ENCODE measurements at regions not wholly inside any gene's neighbourhood (a gene's known extent, or its start where the extent isn't known, plus 50 kb on each side); places are given as distances from the start of the nearest gene placed in this dataset.

DNA sequence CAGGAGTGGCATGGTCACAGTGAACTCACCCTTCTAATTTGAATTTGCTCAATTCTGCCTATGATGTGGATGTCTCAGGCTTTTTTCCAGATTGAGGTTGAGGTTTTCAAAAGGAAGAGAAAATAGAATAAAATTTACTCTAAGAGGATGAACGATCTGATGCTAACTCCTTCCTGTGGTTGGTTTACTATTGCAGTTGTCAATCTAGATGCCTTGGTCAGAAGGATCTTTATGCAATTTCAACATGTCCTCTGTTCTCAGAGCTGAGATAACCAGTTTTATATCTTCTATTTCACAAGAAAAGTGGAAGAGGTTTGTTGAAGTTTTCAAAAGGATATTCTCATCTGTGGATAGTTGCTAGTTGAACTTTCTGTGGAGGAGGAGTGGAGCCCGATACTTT is 150.7 kb upstream of the WDR11 start:
- no peaks in the 10 kb centered on the region for H3K4me1 Mint-ChIP-seq (ENCODE audit: low read depth, unreplicated experiment)
- H3K9me3 Mint-ChIP-seq (ENCODE audit: unreplicated experiment) = peaks cover 28% of the 10 kb centered on the region
- Histone ChIP-seq H3K27me3 (replicated peaks; ENCODE audit: control insufficient read depth, insufficient read depth, low read length) (no peaks in the 10 kb centered on the region; the same call in 1 of the 2 replicates), H3K4me3 (ENCODE audit: low read depth, low read length) (no peak overlapping the region), H3K36me3 (ENCODE audit: control insufficient read depth, insufficient read depth, low read length) (no peaks in the 10 kb centered on the region), H3K4me1 (no peaks in the 10 kb centered on the region), H3K9me3 (no peaks in the 10 kb centered on the region; the same call in 1 of the 2 replicates)
- peaks cover 22% of the 10 kb centered on the region for H3K27me3 Mint-ChIP-seq (ENCODE audit: insufficient read depth, unreplicated experiment)
- H3K27ac Mint-ChIP-seq (ENCODE audit: unreplicated experiment) = no peak overlapping the region
- TF ChIP-seq, protein P1, sequence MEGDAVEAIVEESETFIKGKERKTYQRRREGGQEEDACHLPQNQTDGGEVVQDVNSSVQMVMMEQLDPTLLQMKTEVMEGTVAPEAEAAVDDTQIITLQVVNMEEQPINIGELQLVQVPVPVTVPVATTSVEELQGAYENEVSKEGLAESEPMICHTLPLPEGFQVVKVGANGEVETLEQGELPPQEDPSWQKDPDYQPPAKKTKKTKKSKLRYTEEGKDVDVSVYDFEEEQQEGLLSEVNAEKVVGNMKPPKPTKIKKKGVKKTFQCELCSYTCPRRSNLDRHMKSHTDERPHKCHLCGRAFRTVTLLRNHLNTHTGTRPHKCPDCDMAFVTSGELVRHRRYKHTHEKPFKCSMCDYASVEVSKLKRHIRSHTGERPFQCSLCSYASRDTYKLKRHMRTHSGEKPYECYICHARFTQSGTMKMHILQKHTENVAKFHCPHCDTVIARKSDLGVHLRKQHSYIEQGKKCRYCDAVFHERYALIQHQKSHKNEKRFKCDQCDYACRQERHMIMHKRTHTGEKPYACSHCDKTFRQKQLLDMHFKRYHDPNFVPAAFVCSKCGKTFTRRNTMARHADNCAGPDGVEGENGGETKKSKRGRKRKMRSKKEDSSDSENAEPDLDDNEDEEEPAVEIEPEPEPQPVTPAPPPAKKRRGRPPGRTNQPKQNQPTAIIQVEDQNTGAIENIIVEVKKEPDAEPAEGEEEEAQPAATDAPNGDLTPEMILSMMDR (IDR thresholded peaks at IDR 0.05; ENCODE audit: insufficient read depth in 1 of 2, low read depth in 1 of 2, low read length in 1 of 2, severe bottlenecking in 1 of 2, unreplicated experiment in 1 of 2) = no peak
- H3K4me3 Mint-ChIP-seq (ENCODE audit: unreplicated experiment) = no peak overlapping the region
- CTCF ChIA-PET = no interaction called here
- intact Hi-C loops (cut with micrococcal nuclease; ENCODE audit: unreplicated experiment) = no loop called here
- DNase-seq = no peak
- H3K36me3 Mint-ChIP-seq (ENCODE audit: insufficient read depth, unreplicated experiment) = no peaks in the 10 kb centered on the region
- POLR2A ChIA-PET = no interaction called here
- BruUV-seq (replicated peaks) = no TSS peak

DNA sequence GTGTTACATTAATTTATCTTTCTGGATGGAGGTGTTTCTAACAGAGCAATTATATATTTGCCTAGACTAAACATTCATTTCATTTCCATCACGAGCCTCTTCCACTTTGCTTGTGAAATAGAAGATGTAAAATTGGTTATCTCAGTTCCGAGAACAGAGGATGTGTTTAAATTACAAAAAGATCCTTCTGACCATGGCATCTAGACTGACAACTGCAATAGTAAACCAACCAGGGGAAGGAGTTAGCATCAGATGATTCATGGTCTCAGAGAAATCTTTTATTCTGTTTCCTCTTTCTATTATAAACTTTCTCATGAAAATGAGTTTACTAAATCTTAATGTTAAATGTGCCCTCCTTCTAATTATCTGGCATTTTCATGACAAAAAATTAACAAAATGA is 149.8 kb upstream of the WDR11 start:
- H3K27me3 ChIP-seq (replicated peaks; ENCODE audit: control insufficient read depth, insufficient read depth, low read length) = no peaks in the 10 kb centered on the region; the same call in 1 of the 2 replicates
- H3K4me1 Mint-ChIP-seq (ENCODE audit: low read depth, unreplicated experiment) = no peaks in the 10 kb centered on the region
- no peaks in the 10 kb centered on the region; the same call in 1 of the 2 replicates for H3K9me3 ChIP-seq
- POLR2A ChIA-PET = no interaction called here
- intact Hi-C loops (cut with micrococcal nuclease; ENCODE audit: unreplicated experiment) = no loop called here
- TF ChIP-seq, protein P1 (IDR thresholded peaks at IDR 0.05; ENCODE audit: insufficient read depth in 1 of 2, low read depth in 1 of 2, low read length in 1 of 2, severe bottlenecking in 1 of 2, unreplicated experiment in 1 of 2) = no peak
- no peaks in the 10 kb centered on the region for H3K36me3 ChIP-seq (ENCODE audit: control insufficient read depth, insufficient read depth, low read length)
- H3K27ac Mint-ChIP-seq (ENCODE audit: unreplicated experiment) = no peak overlapping the region
- no peaks in the 10 kb centered on the region for H3K4me1 ChIP-seq
- no peak overlapping the region for H3K4me3 ChIP-seq (ENCODE audit: low read depth, low read length)
- CTCF ChIA-PET = no interaction called here
- no peak for DNase-seq
- H3K4me3 Mint-ChIP-seq (ENCODE audit: unreplicated experiment) = no peak overlapping the region
- no TSS peak for BruUV-seq (replicated peaks)
- H3K36me3 Mint-ChIP-seq (ENCODE audit: insufficient read depth, unreplicated experiment) = no peaks in the 10 kb centered on the region
- H3K9me3 Mint-ChIP-seq (ENCODE audit: unreplicated experiment) = peaks cover 25% of the 10 kb centered on the region
- H3K27me3 Mint-ChIP-seq (ENCODE audit: insufficient read depth, unreplicated experiment) = peaks cover 22% of the 10 kb centered on the region

DNA sequence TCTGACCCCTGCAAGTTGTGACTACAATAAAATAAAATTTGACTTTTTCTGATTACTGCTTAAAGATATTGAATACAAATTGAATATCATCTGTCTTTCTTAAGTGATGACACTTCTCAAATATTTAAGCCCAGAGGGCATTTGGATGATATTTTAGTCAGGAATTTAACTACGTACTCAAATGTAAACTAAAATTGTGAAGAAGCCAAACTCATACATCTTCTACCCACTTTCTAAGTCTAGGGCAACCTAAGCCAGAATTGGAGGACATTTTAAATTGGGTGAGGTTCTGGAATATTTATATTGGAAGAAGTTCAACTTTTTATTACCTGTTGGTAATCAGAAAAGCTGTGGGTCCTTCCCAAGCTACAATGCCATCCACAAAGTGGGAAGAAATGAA is 149.1 kb upstream of the WDR11 start:
- no peak overlapping the region for H3K27ac Mint-ChIP-seq (ENCODE audit: unreplicated experiment)
- no TSS peak for BruUV-seq (replicated peaks)
- no peak overlapping the region for H3K4me3 Mint-ChIP-seq (ENCODE audit: unreplicated experiment)
- intact Hi-C loops (cut with micrococcal nuclease; ENCODE audit: unreplicated experiment) = no loop called here
- ChIA-PET CTCF (no interaction called here), POLR2A (no interaction called here)
- Histone ChIP-seq H3K9me3 (no peaks in the 10 kb centered on the region; the same call in 1 of the 2 replicates), H3K4me3 (ENCODE audit: low read depth, low read length) (no peak overlapping the region), H3K27me3 (replicated peaks; ENCODE audit: control insufficient read depth, insufficient read depth, low read length) (no peaks in the 10 kb centered on the region; the same call in 1 of the 2 replicates), H3K4me1 (no peaks in the 10 kb centered on the region), H3K36me3 (ENCODE audit: control insufficient read depth, insufficient read depth, low read length) (no peaks in the 10 kb centered on the region)
- no peak for DNase-seq
- TF ChIP-seq, protein P1 (IDR thresholded peaks at IDR 0.05; ENCODE audit: insufficient read depth in 1 of 2, low read depth in 1 of 2, low read length in 1 of 2, severe bottlenecking in 1 of 2, unreplicated experiment in 1 of 2) = no peak
- H3K27me3 Mint-ChIP-seq (ENCODE audit: insufficient read depth, unreplicated experiment) = peaks cover 23% of the 10 kb centered on the region
- no peaks in the 10 kb centered on the region for H3K4me1 Mint-ChIP-seq (ENCODE audit: low read depth, unreplicated experiment)
- no peaks in the 10 kb centered on the region for H3K36me3 Mint-ChIP-seq (ENCODE audit: insufficient read depth, unreplicated experiment)
- peaks cover 19% of the 10 kb centered on the region for H3K9me3 Mint-ChIP-seq (ENCODE audit: unreplicated experiment)

Data from Caco-2 (cell line).